Fibroblast of mammary gland (primary cell): ENCODE measurements at regions not wholly inside any gene's neighbourhood (a gene's known extent, or its start where the extent isn't known, plus 50 kb on each side); places are given as distances from the start of the nearest gene placed in this dataset.
A peak's percentile ranks its signal among the peaks of the same experiment; 100 is the strongest.

Experiments used
- DNase-seq: peaks from one replicate; pipeline ENCODE4 v3.0.0-alpha.2; 2010; ENCODE audit warnings: low read depth
- H3K4me3 ChIP-seq: 2 replicates; pipeline ENCODE4 v1.5.1; 2011; ENCODE audit warnings: low read depth, mild to moderate bottlenecking, low read length, moderate library complexity; ENCODE audit not compliant: control insufficient read depth
- CTCF ChIP-seq: conservative IDR thresholded peaks from 2 replicates; pipeline ENCODE4 v1.5.1; 2011; ENCODE audit warnings: low read depth, low read length, inconsistent platforms; ENCODE audit not compliant: control insufficient read depth, insufficient read depth

GRCh38 chr19:28914173-28914572, 298.8 kb downstream of the UQCRFS1 start:
- no peak for DNase-seq
- TF ChIP-seq CTCF, result no peak
- no peak overlapping the region for H3K4me3 ChIP-seq

- TF ChIP-seq CTCF, result no peak
- H3K4me3 ChIP-seq, result no peak overlapping the region
- no peak for DNase-seq
Observed at GRCh38 chr19:28913626-28914025, 299.3 kb downstream of the UQCRFS1 start.

GRCh38 chr19:28908941-28909340, 304.0 kb downstream of the UQCRFS1 start:
- no peak for TF ChIP-seq CTCF
- H3K4me3 ChIP-seq, result no peak overlapping the region
- DNase-seq, result no peak

- TF ChIP-seq CTCF, result no peak
- DNase-seq, result no peak
- H3K4me3 ChIP-seq, result no peak overlapping the region
Observed at GRCh38 chr19:28907534-28907933, 305.4 kb downstream of the UQCRFS1 start.

- peak; percentile 60 for DNase-seq
- TF ChIP-seq CTCF, result no peak
- no peak overlapping the region for H3K4me3 ChIP-seq
Observed at GRCh38 chr19:28905996-28906395, 307.0 kb downstream of the UQCRFS1 start.

GRCh38 chr19:28899703-28900102, 313.2 kb downstream of the UQCRFS1 start:
- TF ChIP-seq CTCF, result no peak
- no peak overlapping the region for H3K4me3 ChIP-seq
- DNase-seq, result no peak

GRCh38 chr19:28898249-28898648, 314.7 kb downstream of the UQCRFS1 start:
- H3K4me3 ChIP-seq, result no peak overlapping the region
- TF ChIP-seq CTCF, result no peak
- DNase-seq, result no peak
